H1 (cell line): ENCODE measurements at regions not wholly inside any gene's neighbourhood (a gene's known extent, or its start where the extent isn't known, plus 50 kb on each side); places are given as distances from the start of the nearest gene placed in this dataset.

Experiments used
- GTF2F1 ChIP-seq: IDR thresholded peaks from 2 replicates; pipeline ENCODE4 v1.6.1; 2012; ENCODE audit warnings: low read depth, low read length, improper control_type of control experiment, borderline replicate concordance
- POLR2AphosphoS5 ChIP-seq: IDR thresholded peaks from 2 replicates; pipeline ENCODE4 v1.6.1; 2011; ENCODE audit warnings: low read depth, low read length

- TF ChIP-seq GTF2F1 (no peak), POLR2AphosphoS5 (no peak)
Observed at GRCh38 chr4:28101583-28101982, 1240.9 kb downstream of the STIM2 start (continued).
